ENCODE measurements at regions not wholly inside any gene's neighbourhood (a gene's known extent, or its start where the extent isn't known, plus 50 kb on each side); places are given as distances from the start of the nearest gene placed in this dataset.
"Not testable (repeated sequence)": the region's sequence is repeated elsewhere in the genome, so short reads cannot be mapped to it uniquely, and the experiment has no call there.

DNA sequence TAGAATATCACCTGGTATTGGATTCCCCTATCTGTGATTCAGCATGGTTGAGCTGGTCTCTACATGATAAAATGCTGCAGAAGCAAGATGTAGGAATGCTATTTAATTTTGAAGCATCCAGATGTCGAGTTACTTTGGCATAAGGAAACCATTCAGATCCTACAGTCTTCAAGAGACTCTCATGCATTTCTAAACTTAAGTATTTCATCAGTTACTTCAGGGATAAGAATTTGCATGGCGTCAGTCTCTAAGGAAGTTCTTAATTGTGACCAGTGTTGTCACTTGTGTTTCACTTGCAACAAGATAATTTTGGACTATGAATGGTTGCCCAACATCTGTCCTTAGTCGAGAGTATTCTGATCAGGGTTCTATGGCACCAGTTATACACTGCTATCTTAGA, 192.4 kb downstream of the CCNG2 start:
- H3K4me3 ChIP-seq (ENCODE audit: insufficient read depth, low read length, poor library complexity, severe bottlenecking), result no peak overlapping the region
- no peak overlapping the region for H3K27ac ChIP-seq (ENCODE audit: low read depth, low read length)
- no peak overlapping the region for H3K9ac ChIP-seq (ENCODE audit: low read length)
- no peaks in the 10 kb centered on the region for H3K9me3 ChIP-seq (ENCODE audit: insufficient read depth, low read length)
- no peaks in the 10 kb centered on the region for H3K36me3 ChIP-seq (ENCODE audit: low read length)
- no peaks in the 10 kb centered on the region for H3K9me2 ChIP-seq (replicated peaks; ENCODE audit: insufficient read depth, low read length)
- H2AFZ ChIP-seq (ENCODE audit: low read depth, low read length, severe bottlenecking), result no peak overlapping the region
- H3K27me3 ChIP-seq (ENCODE audit: low read length), result no peaks in the 10 kb centered on the region
- TF ChIP-seq EZH2phosphoT487 (conservative IDR thresholded peaks at IDR 0.05; ENCODE audit: low read length) (no peak), CTCF (IDR thresholded peaks at IDR 0.05; ENCODE audit: insufficient read depth, low read length, poor library complexity, severe bottlenecking) (no peak)
- H3F3A ChIP-seq (ENCODE audit: insufficient read depth), result no peaks in the 10 kb centered on the region
- H3K4me2 ChIP-seq (ENCODE audit: low read depth, low read length, poor library complexity, severe bottlenecking), result no peak overlapping the region
- no peaks in the 10 kb centered on the region for H3K79me2 ChIP-seq (ENCODE audit: insufficient read depth, low read length)
- no peaks in the 10 kb centered on the region for H4K20me1 ChIP-seq (ENCODE audit: low read depth, low read length)

DNA sequence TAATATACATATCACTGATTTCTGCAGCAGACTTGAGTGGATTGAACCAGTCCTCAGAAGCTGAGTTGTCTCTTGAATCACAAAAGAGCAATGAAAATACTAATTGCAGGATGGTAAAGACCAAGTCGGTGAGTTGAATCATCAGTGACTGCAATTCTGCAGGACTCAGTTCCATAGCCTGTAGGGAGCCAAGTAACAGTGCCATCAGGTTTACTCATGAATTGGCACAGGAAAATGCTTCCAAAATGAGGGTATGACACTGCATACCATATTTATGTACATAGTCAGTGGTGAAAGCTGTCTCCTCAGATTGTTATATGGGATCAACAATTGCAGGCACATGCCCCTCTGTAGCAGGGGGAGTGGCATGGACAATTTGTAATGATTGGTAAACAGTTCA, 192.8 kb downstream of the CCNG2 start:
- H4K20me1 ChIP-seq (ENCODE audit: low read depth, low read length), result no peaks in the 10 kb centered on the region
- H3K9ac ChIP-seq (ENCODE audit: low read length), result no peak overlapping the region
- H3K27ac ChIP-seq (ENCODE audit: low read depth, low read length), result no peak overlapping the region
- H3K9me3 ChIP-seq (ENCODE audit: insufficient read depth, low read length), result no peaks in the 10 kb centered on the region
- H2AFZ ChIP-seq (ENCODE audit: low read depth, low read length, severe bottlenecking), result no peak overlapping the region
- H3K4me2 ChIP-seq (ENCODE audit: low read depth, low read length, poor library complexity, severe bottlenecking), result no peak overlapping the region
- no peak for TF ChIP-seq EZH2phosphoT487 (conservative IDR thresholded peaks at IDR 0.05; ENCODE audit: low read length)
- TF ChIP-seq CTCF (IDR thresholded peaks at IDR 0.05; ENCODE audit: insufficient read depth, low read length, poor library complexity, severe bottlenecking), result no peak
- H3F3A ChIP-seq (ENCODE audit: insufficient read depth), result no peaks in the 10 kb centered on the region
- no peaks in the 10 kb centered on the region for H3K36me3 ChIP-seq (ENCODE audit: low read length)
- no peak overlapping the region for H3K4me3 ChIP-seq (ENCODE audit: insufficient read depth, low read length, poor library complexity, severe bottlenecking)
- no peaks in the 10 kb centered on the region for H3K79me2 ChIP-seq (ENCODE audit: insufficient read depth, low read length)
- no peaks in the 10 kb centered on the region for H3K9me2 ChIP-seq (replicated peaks; ENCODE audit: insufficient read depth, low read length)
- no peaks in the 10 kb centered on the region for H3K27me3 ChIP-seq (ENCODE audit: low read length)

DNA sequence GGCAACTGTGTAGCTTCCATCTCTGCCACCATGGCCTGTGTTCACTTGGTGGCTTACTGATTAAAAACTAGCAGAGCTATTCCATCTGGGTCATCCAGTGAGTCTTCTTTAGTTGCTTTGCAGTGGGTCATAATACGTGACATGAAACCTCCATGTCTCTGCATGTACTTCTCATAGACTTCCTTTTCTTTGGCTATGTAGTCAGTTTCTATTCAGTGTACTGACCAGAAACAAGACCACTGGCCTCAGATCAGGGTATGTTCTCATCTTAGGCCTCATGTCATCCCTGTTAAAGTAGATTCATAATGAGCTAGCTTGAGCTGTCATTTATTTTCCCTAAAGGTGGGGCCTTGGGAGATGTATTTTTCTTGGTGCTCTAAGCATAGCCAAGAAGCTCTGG, 195.2 kb downstream of the CCNG2 start:
- H3K36me3 ChIP-seq (ENCODE audit: low read length), result no peaks in the 10 kb centered on the region
- no peaks in the 10 kb centered on the region for H4K20me1 ChIP-seq (ENCODE audit: low read depth, low read length)
- no peak overlapping the region for H3K9ac ChIP-seq (ENCODE audit: low read length)
- no peaks in the 10 kb centered on the region for H3K9me3 ChIP-seq (ENCODE audit: insufficient read depth, low read length)
- H3K27me3 ChIP-seq (ENCODE audit: low read length), result no peaks in the 10 kb centered on the region
- no peak overlapping the region for H3K4me3 ChIP-seq (ENCODE audit: insufficient read depth, low read length, poor library complexity, severe bottlenecking)
- no peak overlapping the region for H3K27ac ChIP-seq (ENCODE audit: low read depth, low read length)
- no peak overlapping the region for H2AFZ ChIP-seq (ENCODE audit: low read depth, low read length, severe bottlenecking)
- H3K9me2 ChIP-seq (replicated peaks; ENCODE audit: insufficient read depth, low read length), result no peaks in the 10 kb centered on the region
- no peaks in the 10 kb centered on the region for H3K79me2 ChIP-seq (ENCODE audit: insufficient read depth, low read length)
- H3K4me2 ChIP-seq (ENCODE audit: low read depth, low read length, poor library complexity, severe bottlenecking), result no peak overlapping the region
- TF ChIP-seq EZH2phosphoT487 (conservative IDR thresholded peaks at IDR 0.05; ENCODE audit: low read length) (no peak), CTCF (IDR thresholded peaks at IDR 0.05; ENCODE audit: insufficient read depth, low read length, poor library complexity, severe bottlenecking) (no peak)
- H3F3A ChIP-seq (ENCODE audit: insufficient read depth), result no peaks in the 10 kb centered on the region

- H3K27me3 ChIP-seq (ENCODE audit: low read length); H3K9me2 ChIP-seq (replicated peaks; ENCODE audit: insufficient read depth, low read length); H3K27ac ChIP-seq (ENCODE audit: low read depth, low read length); H2AFZ ChIP-seq (ENCODE audit: low read depth, low read length, severe bottlenecking); H3K4me3 ChIP-seq (ENCODE audit: insufficient read depth, low read length, poor library complexity, severe bottlenecking); H3K9me3 ChIP-seq (ENCODE audit: insufficient read depth, low read length); H3K79me2 ChIP-seq (ENCODE audit: insufficient read depth, low read length); H4K20me1 ChIP-seq (ENCODE audit: low read depth, low read length); H3K36me3 ChIP-seq (ENCODE audit: low read length); H3K4me2 ChIP-seq (ENCODE audit: low read depth, low read length, poor library complexity, severe bottlenecking); H3K9ac ChIP-seq (ENCODE audit: low read length); H3F3A ChIP-seq (ENCODE audit: insufficient read depth): not testable (repeated sequence)
Measured at GRCh38 chr4:77353724-77354315, 196.8 kb downstream of the CCNG2 start.
